HCT116 (cell line): ENCODE measurements at regions not wholly inside any gene's neighbourhood (a gene's known extent, or its start where the extent isn't known, plus 50 kb on each side); places are given as distances from the start of the nearest gene placed in this dataset.
"Not testable (repeated sequence)": the region's sequence is repeated elsewhere in the genome, so short reads cannot be mapped to it uniquely, and the experiment has no call there.

ENCODE experiments used
- CTCF ChIP-seq, 3 experiments: fragments of 200-600 bp in 1 of 3; sonication (generic) in 1 of 3; IDR thresholded peaks in 2 of 3; conservative IDR thresholded peaks in 1 of 3; 2 replicates each; pipeline ENCODE4 v1.5.1; 2012 to 2017; ENCODE audit warnings: low read depth in 2 of 3, low read length in 2 of 3, antibody characterized with exemption in 1 of 3, borderline replicate concordance in 1 of 3, control low read depth in 1 of 3, mild to moderate bottlenecking in 1 of 3, mixed read lengths in 1 of 3, mixed run types in 1 of 3, moderate library complexity in 1 of 3; ENCODE audit not compliant: insufficient read depth in 1 of 3
- ELF1 ChIP-seq: IDR thresholded peaks from 2 replicates; pipeline ENCODE4 v1.6.1; 2012; ENCODE audit warnings: low read depth, borderline replicate concordance
- EZH2 ChIP-seq: fragments of 200-600 bp; sonication (generic); IDR thresholded peaks from 2 replicates; pipeline ENCODE4 v1.6.1; 2017; ENCODE audit warnings: antibody characterized with exemption, mixed run types
- EZH2phosphoT487 ChIP-seq: fragments of 200-600 bp; IDR thresholded peaks from 2 replicates; pipeline ENCODE4 v1.6.1; 2018; ENCODE audit warnings: antibody characterized with exemption, borderline replicate concordance
- POLR2A ChIP-seq: IDR thresholded peaks from 2 replicates; pipeline ENCODE4 v1.7.0; 2011; ENCODE audit warnings: borderline replicate concordance; ENCODE audit not compliant: insufficient read depth, insufficient read length; ENCODE audit errors: extremely low read depth
- POLR2AphosphoS5 ChIP-seq: IDR thresholded peaks from 2 replicates; pipeline ENCODE4 v1.6.1; 2011; ENCODE audit warnings: mild to moderate bottlenecking, low read depth, low read length, moderate library complexity
- RAD21 ChIP-seq: IDR thresholded peaks from 2 replicates; pipeline ENCODE4 v1.6.1; 2012; ENCODE audit warnings: low read depth, mild to moderate bottlenecking
- SIN3A ChIP-seq: IDR thresholded peaks from 2 replicates; pipeline ENCODE4 v1.6.1; 2012; ENCODE audit warnings: low read depth
- SRF ChIP-seq: IDR thresholded peaks from 2 replicates; pipeline ENCODE4 v1.6.1; 2012; ENCODE audit warnings: low read depth
- TCF7L2 ChIP-seq: IDR thresholded peaks from 2 replicates; pipeline ENCODE4 v1.7.0; 2011; ENCODE audit warnings: borderline replicate concordance, inconsistent platforms; ENCODE audit not compliant: insufficient read depth, insufficient read length; ENCODE audit errors: extremely low read depth
- ZFX ChIP-seq: fragments of 450-650 bp; IDR thresholded peaks from 2 replicates; pipeline ENCODE4 v1.6.1; 2017
- TF ChIP-seq, protein P1 (sequence below): IDR thresholded peaks from 2 replicates; pipeline ENCODE4 v1.6.1; 2012; ENCODE audit warnings: low read depth

- TF ChIP-seq ZFX; POLR2AphosphoS5; CTCF (IDR thresholded peaks at IDR 0.05 in 2 of 3, conservative IDR thresholded peaks at IDR 0.05 in 1 of 3; ENCODE audit: borderline replicate concordance in 1 of 3, insufficient read depth in 1 of 3, low read depth in 2 of 3, low read length in 2 of 3); SRF; POLR2A; EZH2phosphoT487; EZH2; RAD21; ELF1; SIN3A; TCF7L2: not testable (repeated sequence)
- TF ChIP-seq, protein P1, sequence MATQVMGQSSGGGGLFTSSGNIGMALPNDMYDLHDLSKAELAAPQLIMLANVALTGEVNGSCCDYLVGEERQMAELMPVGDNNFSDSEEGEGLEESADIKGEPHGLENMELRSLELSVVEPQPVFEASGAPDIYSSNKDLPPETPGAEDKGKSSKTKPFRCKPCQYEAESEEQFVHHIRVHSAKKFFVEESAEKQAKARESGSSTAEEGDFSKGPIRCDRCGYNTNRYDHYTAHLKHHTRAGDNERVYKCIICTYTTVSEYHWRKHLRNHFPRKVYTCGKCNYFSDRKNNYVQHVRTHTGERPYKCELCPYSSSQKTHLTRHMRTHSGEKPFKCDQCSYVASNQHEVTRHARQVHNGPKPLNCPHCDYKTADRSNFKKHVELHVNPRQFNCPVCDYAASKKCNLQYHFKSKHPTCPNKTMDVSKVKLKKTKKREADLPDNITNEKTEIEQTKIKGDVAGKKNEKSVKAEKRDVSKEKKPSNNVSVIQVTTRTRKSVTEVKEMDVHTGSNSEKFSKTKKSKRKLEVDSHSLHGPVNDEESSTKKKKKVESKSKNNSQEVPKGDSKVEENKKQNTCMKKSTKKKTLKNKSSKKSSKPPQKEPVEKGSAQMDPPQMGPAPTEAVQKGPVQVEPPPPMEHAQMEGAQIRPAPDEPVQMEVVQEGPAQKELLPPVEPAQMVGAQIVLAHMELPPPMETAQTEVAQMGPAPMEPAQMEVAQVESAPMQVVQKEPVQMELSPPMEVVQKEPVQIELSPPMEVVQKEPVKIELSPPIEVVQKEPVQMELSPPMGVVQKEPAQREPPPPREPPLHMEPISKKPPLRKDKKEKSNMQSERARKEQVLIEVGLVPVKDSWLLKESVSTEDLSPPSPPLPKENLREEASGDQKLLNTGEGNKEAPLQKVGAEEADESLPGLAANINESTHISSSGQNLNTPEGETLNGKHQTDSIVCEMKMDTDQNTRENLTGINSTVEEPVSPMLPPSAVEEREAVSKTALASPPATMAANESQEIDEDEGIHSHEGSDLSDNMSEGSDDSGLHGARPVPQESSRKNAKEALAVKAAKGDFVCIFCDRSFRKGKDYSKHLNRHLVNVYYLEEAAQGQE, result not testable (repeated sequence)
Observed at GRCh38 chr3:154834831-154835230, 245.3 kb upstream of the MME start.
